HCT116 (cell line): ENCODE measurements at regions not wholly inside any gene's neighbourhood (a gene's known extent, or its start where the extent isn't known, plus 50 kb on each side); places are given as distances from the start of the nearest gene placed in this dataset.

ENCODE experiments used
- ATAC-seq: fragments of 200-7000 bp; cut with Tn5 transposase; 2 replicates; pipeline ENCODE4 v1.9.1; 2020; ENCODE audit warnings: mild to moderate bottlenecking, moderate library complexity
- BruUV-seq: library from RNA; stranded (reverse); fragments of 400-500 nt; replicated peaks from 2 replicates; lab custom pipeline; 2021; lab: Mats Ljungman, UMichigan
- CTCF ChIA-PET: fragments of 300-600 bp; sonication (Branson Sonifier 250); formaldehyde crosslinking; loops from one replicate; lab custom pipeline; 2021; ENCODE audit warnings: antibody characterized with exemption; lab: Charles Lee
- POLR2A ChIA-PET: fragments of 300-600, 350-600 bp; sonication (Branson Sonifier 250); formaldehyde crosslinking; loops from one replicate; lab custom pipeline; 2021; ENCODE audit warnings: antibody characterized with exemption; lab: Charles Lee
- RAD21 ChIA-PET, 2 experiments: fragments of 300-600 bp; sonication (Branson Sonifier 250); formaldehyde crosslinking; loops; one replicate each; lab custom pipeline; 2023; ENCODE audit warnings: low total read pairs in 2 of 2; ENCODE audit not compliant: uncharacterized antibody in 2 of 2, unreplicated experiment in 2 of 2, low non-redundant PET in 1 of 2; lab: Charles Lee
- DNase-seq: peaks from one replicate; pipeline ENCODE4 v3.0.0-alpha.2; 2010; ENCODE audit warnings: low read depth, low spot score
- H2AFZ ChIP-seq: fragments of 200-600 bp; shearing (Covaris generic), sonication (generic); 2 replicates; pipeline ENCODE4 v1.6.1; 2017; ENCODE audit warnings: low read depth, mixed run types, mixed read lengths, antibody characterized with exemption, low read length; ENCODE audit not compliant: poor library complexity, severe bottlenecking
- H3K27ac ChIP-seq: 2 replicates; pipeline ENCODE4 v1.5.1; 2012; ENCODE audit warnings: low read depth, low read length
- H3K27me3 ChIP-seq: fragments of 200-600 bp; sonication (generic); 2 replicates; pipeline ENCODE4 v1.6.1; 2016; ENCODE audit warnings: mixed run types, low read length, mixed read lengths; ENCODE audit not compliant: insufficient read depth
- H3K36me3 ChIP-seq, 2 experiments: fragments of 200-500 bp in 1 of 2; fragments of 200-600 bp in 1 of 2; sonication (Bioruptor generic) in 1 of 2; sonication (generic) in 1 of 2; 2 replicates each; pipeline versions ENCODE4 v1.5.1 to v1.6.1; 2014 to 2016; ENCODE audit warnings: low read length in 2 of 2, inconsistent platforms in 1 of 2, mixed read lengths in 1 of 2, mixed run types in 1 of 2; ENCODE audit not compliant: insufficient read depth in 2 of 2, control insufficient read depth in 1 of 2
- H3K4me1 ChIP-seq, 2 experiments: fragments of 200-600 bp in 1 of 2; sonication (generic) in 1 of 2; 2 replicates each; pipeline versions ENCODE4 v1.5.1 to v1.6.1; 2012 to 2017; ENCODE audit warnings: low read length in 2 of 2, inconsistent platforms in 1 of 2, mild to moderate bottlenecking in 1 of 2, mixed read lengths in 1 of 2, mixed run types in 1 of 2, moderate library complexity in 1 of 2; ENCODE audit not compliant: insufficient read depth in 2 of 2, control insufficient read depth in 1 of 2
- H3K4me2 ChIP-seq: fragments of 200-600 bp; sonication (generic); 2 replicates; pipeline ENCODE4 v1.6.1; 2017; ENCODE audit warnings: mixed run types, low read length, mixed read lengths
- H3K4me3 ChIP-seq, 2 experiments: fragments of 200-600 bp in 1 of 2; sonication (generic) in 1 of 2; replicated peaks in 1 of 2; 2 replicates each; pipeline ENCODE4 v1.5.1; 2011 to 2016; ENCODE audit warnings: low read length in 2 of 2, control low read depth in 1 of 2, low read depth in 1 of 2, mild to moderate bottlenecking in 1 of 2, mixed read lengths in 1 of 2, mixed run types in 1 of 2
- H3K79me2 ChIP-seq: fragments of 200-600 bp; sonication (generic); 2 replicates; pipeline ENCODE4 v1.6.1; 2017; ENCODE audit warnings: mild to moderate bottlenecking, mixed run types, low read length, moderate library complexity, mixed read lengths; ENCODE audit not compliant: insufficient read depth
- H3K9ac ChIP-seq: fragments of 200-600 bp; sonication (generic); 2 replicates; pipeline ENCODE4 v1.6.1; 2016; ENCODE audit warnings: low read length, mixed read lengths
- H3K9me2 ChIP-seq: fragments of 200-600 bp; sonication (generic), shearing (Covaris generic); 2 replicates; pipeline ENCODE4 v1.6.1; 2017; ENCODE audit warnings: mixed run types, mild to moderate bottlenecking, moderate library complexity; ENCODE audit not compliant: insufficient read depth
- H3K9me3 ChIP-seq, 2 experiments: fragments of 200-500 bp in 1 of 2; fragments of 200-600 bp in 1 of 2; sonication (Bioruptor generic) in 1 of 2; sonication (generic) in 1 of 2; 2 replicates each; pipeline ENCODE4 v1.6.1; 2014 to 2017; ENCODE audit warnings: low read length in 2 of 2, mixed read lengths in 2 of 2, inconsistent platforms in 1 of 2, low read depth in 1 of 2, mild to moderate bottlenecking in 1 of 2, mixed run types in 1 of 2, moderate library complexity in 1 of 2; ENCODE audit not compliant: control insufficient read depth in 1 of 2, insufficient read depth in 1 of 2
- H4K20me1 ChIP-seq: fragments of 200-600 bp; sonication (generic), shearing (Covaris generic); 2 replicates; pipeline ENCODE4 v1.6.1; 2017; ENCODE audit warnings: mixed run types, mild to moderate bottlenecking, moderate library complexity; ENCODE audit not compliant: insufficient read depth
- ATF3 ChIP-seq: IDR thresholded peaks from 2 replicates; pipeline ENCODE4 v1.6.1; 2012
- CBX3 ChIP-seq: IDR thresholded peaks from 2 replicates; pipeline ENCODE4 v1.6.1; 2012; ENCODE audit warnings: low read depth
- CTCF ChIP-seq, 3 experiments: fragments of 200-600 bp in 1 of 3; sonication (generic) in 1 of 3; IDR thresholded peaks in 2 of 3; conservative IDR thresholded peaks in 1 of 3; 2 replicates each; pipeline ENCODE4 v1.5.1; 2012 to 2017; ENCODE audit warnings: low read depth in 2 of 3, low read length in 2 of 3, antibody characterized with exemption in 1 of 3, borderline replicate concordance in 1 of 3, control low read depth in 1 of 3, mild to moderate bottlenecking in 1 of 3, mixed read lengths in 1 of 3, mixed run types in 1 of 3, moderate library complexity in 1 of 3; ENCODE audit not compliant: insufficient read depth in 1 of 3
- EGR1 ChIP-seq: IDR thresholded peaks from 2 replicates; pipeline ENCODE4 v1.6.1; 2012; ENCODE audit warnings: low read depth
- ELF1 ChIP-seq: IDR thresholded peaks from 2 replicates; pipeline ENCODE4 v1.6.1; 2012; ENCODE audit warnings: low read depth, borderline replicate concordance
- FOSL1 ChIP-seq: IDR thresholded peaks from 2 replicates; pipeline ENCODE4 v1.6.1; 2012; ENCODE audit warnings: low read depth
- JUND ChIP-seq: IDR thresholded peaks from 2 replicates; pipeline ENCODE4 v1.6.1; 2012
- POLR2A ChIP-seq: IDR thresholded peaks from 2 replicates; pipeline ENCODE4 v1.7.0; 2011; ENCODE audit warnings: borderline replicate concordance; ENCODE audit not compliant: insufficient read depth, insufficient read length; ENCODE audit errors: extremely low read depth
- POLR2AphosphoS5 ChIP-seq: IDR thresholded peaks from 2 replicates; pipeline ENCODE4 v1.6.1; 2011; ENCODE audit warnings: mild to moderate bottlenecking, low read depth, low read length, moderate library complexity
- RAD21 ChIP-seq: IDR thresholded peaks from 2 replicates; pipeline ENCODE4 v1.6.1; 2012; ENCODE audit warnings: low read depth, mild to moderate bottlenecking
- REST ChIP-seq: IDR thresholded peaks from 2 replicates; pipeline ENCODE4 v1.6.1; 2012; ENCODE audit warnings: low read depth
- SP1 ChIP-seq: IDR thresholded peaks from 2 replicates; pipeline ENCODE4 v1.6.1; 2012; ENCODE audit warnings: low read depth
- SRF ChIP-seq: IDR thresholded peaks from 2 replicates; pipeline ENCODE4 v1.6.1; 2012; ENCODE audit warnings: low read depth
- TCF7L2 ChIP-seq: IDR thresholded peaks from 2 replicates; pipeline ENCODE4 v1.7.0; 2011; ENCODE audit warnings: borderline replicate concordance, inconsistent platforms; ENCODE audit not compliant: insufficient read depth, insufficient read length; ENCODE audit errors: extremely low read depth
- YY1 ChIP-seq: IDR thresholded peaks from 2 replicates; pipeline ENCODE4 v1.6.1; 2011; ENCODE audit warnings: low read length, low read depth, moderate library complexity, mild to moderate bottlenecking; ENCODE audit not compliant: insufficient replicate concordance; ENCODE audit errors: extremely low read depth
- ZFX ChIP-seq: fragments of 450-650 bp; IDR thresholded peaks from 2 replicates; pipeline ENCODE4 v1.6.1; 2017
- intact Hi-C: fragments of 100-400 bp; cut with micrococcal nuclease; formaldehyde crosslinking; loops from 2 replicates; pipeline ENCODE4 v1.10.0; 2022

DNA sequence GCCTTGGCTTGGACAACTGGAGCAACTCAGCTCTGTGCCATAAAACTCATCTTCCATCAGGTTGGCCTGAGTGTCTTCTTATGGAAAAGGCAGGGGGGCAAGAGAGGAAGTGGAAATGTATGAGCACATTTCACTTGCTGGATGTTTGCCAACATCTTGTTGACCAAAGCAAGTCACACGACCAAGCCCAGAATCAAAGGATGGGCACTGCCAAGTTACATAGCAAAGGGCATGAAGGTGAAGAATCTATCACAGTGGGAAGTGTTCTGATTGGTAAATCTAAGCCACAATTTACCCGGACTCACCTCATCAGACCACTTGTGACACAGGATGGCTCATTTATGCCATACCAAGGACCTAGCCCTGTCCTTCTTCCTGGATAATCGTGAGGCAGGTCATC, 310.5 kb upstream of the IRX5 start:
- ATAC-seq = no peak
- TF ChIP-seq JUND (no peak), ZFX (no peak)
- POLR2A ChIA-PET = no interaction called here
- no peak overlapping the region for H3K27ac ChIP-seq
- H3K36me3 ChIP-seq = no peaks in the 10 kb centered on the region
- DNase-seq = no peak
- no peak overlapping the region for H2AFZ ChIP-seq
- no peak overlapping the region for H3K9ac ChIP-seq
- H3K9me2 ChIP-seq = no peaks in the 10 kb centered on the region
- CTCF ChIA-PET = no interaction called here
- H3K27me3 ChIP-seq = peaks cover 41% of the 10 kb centered on the region
- no peaks in the 10 kb centered on the region for H3K4me1 ChIP-seq
- no peaks in the 10 kb centered on the region for H3K9me3 ChIP-seq
- BruUV-seq = no TSS peak
- no peaks in the 10 kb centered on the region for H4K20me1 ChIP-seq
- H3K4me2 ChIP-seq = no peak overlapping the region
- RAD21 ChIA-PET = no interaction called here
- no peak overlapping the region for H3K4me3 ChIP-seq
- no peaks in the 10 kb centered on the region for H3K79me2 ChIP-seq
- intact Hi-C loops = loop anchor here (10.0 kb wide), 1 partner anchor 325 kb away; no protein-coding TSS in a partner anchor

DNA sequence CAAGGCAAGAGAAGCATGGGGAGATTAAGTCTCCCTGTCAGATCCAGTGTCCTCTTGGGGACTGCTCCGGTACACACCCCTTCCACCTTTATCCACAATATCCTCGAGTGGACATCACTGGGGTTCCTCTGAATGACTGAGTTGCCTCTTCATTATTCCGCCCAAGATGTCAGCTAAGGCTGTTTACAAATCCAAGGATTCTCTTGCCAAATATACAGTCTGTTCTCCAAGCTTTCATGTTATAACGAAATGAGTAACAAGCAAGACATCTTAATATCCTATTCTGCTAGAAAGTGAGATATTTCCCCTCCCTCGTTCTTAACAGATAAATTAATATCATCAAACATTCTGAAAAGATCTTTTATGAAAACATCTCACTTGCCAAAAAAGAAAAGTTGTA, 314.1 kb upstream of the IRX5 start:
- Histone ChIP-seq H3K9ac (no peak overlapping the region), H3K9me3 (no peaks in the 10 kb centered on the region), H3K79me2 (no peaks in the 10 kb centered on the region), H3K4me1 (no peaks in the 10 kb centered on the region), H3K27ac (no peak overlapping the region), H3K4me3 (no peak overlapping the region), H2AFZ (no peak overlapping the region), H3K36me3 (no peaks in the 10 kb centered on the region; a peak in 1 of 4 replicates), H3K9me2 (no peaks in the 10 kb centered on the region), H3K27me3 (peaks cover 36% of the 10 kb centered on the region), H4K20me1 (no peaks in the 10 kb centered on the region), H3K4me2 (no peak overlapping the region)
- RAD21 ChIA-PET = no interaction called here
- POLR2A ChIA-PET = no interaction called here
- intact Hi-C loops = no loop called here
- no TSS peak for BruUV-seq
- DNase-seq (no peak), ATAC-seq (no peak)
- CTCF ChIA-PET = no interaction called here
- no peak for TF ChIP-seq POLR2AphosphoS5
- no peak for TF ChIP-seq RAD21
- no peak for TF ChIP-seq JUND
- TF ChIP-seq TCF7L2 = no peak
- TF ChIP-seq REST = no peak
- TF ChIP-seq SP1 = no peak
- no peak for TF ChIP-seq FOSL1
- no peak for TF ChIP-seq YY1
- TF ChIP-seq ZFX = no peak
- TF ChIP-seq ATF3 = no peak
- no peak for TF ChIP-seq CBX3
- no peak for TF ChIP-seq SRF
- TF ChIP-seq EGR1 = no peak
- TF ChIP-seq POLR2A = no peak
- TF ChIP-seq ELF1 = no peak
- TF ChIP-seq CTCF (IDR thresholded peaks at IDR 0.05 in 2 of 3, conservative IDR thresholded peaks at IDR 0.05 in 1 of 3; ENCODE audit: borderline replicate concordance in 1 of 3, insufficient read depth in 1 of 3, low read depth in 2 of 3, low read length in 2 of 3) = no peak
